HG03064 (cell line): ENCODE measurements at regions not wholly inside any gene's neighbourhood (a gene's known extent, or its start where the extent isn't known, plus 50 kb on each side); places are given as distances from the start of the nearest gene placed in this dataset.

Experiments
- ATAC-seq: cut with Tn5 transposase; IDR thresholded peaks from one replicate; pipeline ENCODE4 v1.9.1; 2021; ENCODE audit warnings: low read depth; ENCODE audit not compliant: unreplicated experiment

GRCh38 chr2:42965196-42965595 is 172.8 kb upstream of the HAAO start:
- no peak for ATAC-seq

DNA sequence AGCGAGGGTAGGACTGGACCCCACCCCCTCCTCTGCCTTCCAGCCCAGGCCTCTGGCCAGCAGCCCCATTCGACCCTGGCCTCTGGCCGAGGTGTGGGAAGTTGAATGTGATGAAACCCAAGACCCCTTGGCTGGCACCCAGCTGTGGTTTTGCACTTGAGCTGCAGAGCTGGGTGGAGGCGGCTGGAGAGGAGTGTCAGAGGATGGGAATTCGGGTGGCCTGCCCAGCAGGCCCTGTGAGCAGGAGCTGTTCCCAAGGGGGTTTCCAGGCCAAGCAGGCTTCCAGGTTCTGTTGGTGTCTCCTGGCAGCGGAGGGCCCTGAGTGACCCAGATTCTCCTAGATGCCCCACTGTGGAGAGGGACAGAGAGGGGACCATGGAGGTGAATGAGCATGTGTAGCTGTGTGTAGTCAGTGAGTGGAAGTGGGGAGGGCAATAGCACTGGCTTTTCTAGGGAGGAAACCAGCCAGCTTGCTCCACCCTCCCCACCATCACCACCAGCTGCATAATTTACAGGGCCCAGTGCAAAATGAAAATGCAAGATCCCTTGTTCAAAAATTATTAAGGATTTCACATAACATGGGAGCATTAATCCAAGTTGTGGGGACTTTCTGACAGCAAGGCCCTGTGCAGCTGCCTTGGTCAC is 172.2 kb upstream of the HAAO start:
- ATAC-seq = no peak

DNA sequence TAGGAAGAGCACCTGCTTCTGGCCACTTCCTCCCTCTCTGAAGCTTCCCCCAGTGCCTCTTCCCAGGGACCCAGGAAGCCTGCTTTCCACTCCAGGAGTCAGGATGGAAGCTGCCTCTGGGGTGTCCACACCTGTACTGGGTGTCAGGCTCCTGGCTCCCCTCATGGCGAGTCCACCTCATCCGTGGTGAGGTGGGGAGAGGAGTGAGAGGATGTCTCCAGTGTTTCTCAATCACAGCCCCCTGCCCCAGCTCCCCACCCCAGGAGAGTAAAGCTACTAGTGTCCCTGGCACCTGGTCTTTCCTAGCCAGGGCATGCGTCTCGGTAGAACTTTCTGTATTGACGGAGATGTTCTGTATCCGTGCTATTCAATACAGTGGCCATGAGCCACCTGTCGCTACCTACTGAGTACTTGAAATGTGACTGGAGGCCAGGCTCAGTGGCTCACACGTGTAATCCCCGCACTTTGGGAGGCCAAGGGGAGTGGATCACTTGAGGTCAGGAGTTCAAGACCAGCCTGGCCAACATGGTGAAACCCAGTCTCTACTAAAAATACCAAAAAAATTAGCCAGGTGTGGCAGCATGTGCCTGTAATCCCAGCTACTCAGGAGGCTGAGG is 171.2 kb upstream of the HAAO start:
- no peak for ATAC-seq

- ATAC-seq = no peak
Observed at GRCh38 chr2:42962508-42962953, 170.1 kb upstream of the HAAO start.

GRCh38 chr2:42961961-42962360 is 169.6 kb upstream of the HAAO start:
- no peak for ATAC-seq

DNA sequence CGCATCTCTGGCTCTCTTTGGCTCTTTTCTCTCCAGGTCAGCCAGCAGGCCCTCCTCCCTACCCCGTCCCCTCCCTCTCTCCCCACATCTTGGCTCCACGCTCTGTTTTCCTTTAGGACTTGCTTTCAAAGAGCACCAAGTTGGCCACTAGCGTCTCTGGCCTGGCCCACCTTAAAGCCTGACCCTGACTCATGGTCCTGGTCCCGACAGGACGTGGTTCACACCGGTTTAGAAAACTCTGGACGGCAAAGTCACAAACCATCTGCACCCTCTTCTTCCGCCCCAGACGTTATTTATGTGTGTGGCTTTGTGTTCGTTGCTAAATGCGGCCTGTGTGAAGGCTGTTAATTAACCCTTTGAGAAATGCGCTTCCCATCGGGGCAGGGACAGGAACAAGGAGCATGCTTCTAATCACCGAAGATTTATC is 169.0 kb upstream of the HAAO start:
- ATAC-seq = no peak

DNA sequence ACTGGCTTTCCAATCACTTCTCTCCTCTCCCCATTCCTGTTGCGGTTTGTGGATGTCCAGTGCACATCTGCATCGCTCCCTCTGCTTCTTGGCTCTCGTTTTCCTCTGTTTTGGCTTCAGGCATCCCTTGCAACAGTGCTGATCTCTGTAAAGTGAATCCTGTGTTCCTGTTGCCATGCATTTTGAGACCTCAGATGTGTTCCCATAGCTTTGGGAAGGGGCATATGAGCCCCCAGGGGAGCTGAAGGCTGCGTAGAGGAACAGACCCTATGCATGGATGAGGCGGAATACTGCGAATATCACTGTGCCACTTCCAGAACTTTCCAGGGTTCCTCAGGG is 168.4 kb upstream of the HAAO start:
- ATAC-seq = no peak

- ATAC-seq = no peak
Observed at GRCh38 chr2:42960002-42960841, 167.8 kb upstream of the HAAO start.

- ATAC-seq = no peak
Observed at GRCh38 chr2:42959234-42960001, 167.0 kb upstream of the HAAO start.

DNA sequence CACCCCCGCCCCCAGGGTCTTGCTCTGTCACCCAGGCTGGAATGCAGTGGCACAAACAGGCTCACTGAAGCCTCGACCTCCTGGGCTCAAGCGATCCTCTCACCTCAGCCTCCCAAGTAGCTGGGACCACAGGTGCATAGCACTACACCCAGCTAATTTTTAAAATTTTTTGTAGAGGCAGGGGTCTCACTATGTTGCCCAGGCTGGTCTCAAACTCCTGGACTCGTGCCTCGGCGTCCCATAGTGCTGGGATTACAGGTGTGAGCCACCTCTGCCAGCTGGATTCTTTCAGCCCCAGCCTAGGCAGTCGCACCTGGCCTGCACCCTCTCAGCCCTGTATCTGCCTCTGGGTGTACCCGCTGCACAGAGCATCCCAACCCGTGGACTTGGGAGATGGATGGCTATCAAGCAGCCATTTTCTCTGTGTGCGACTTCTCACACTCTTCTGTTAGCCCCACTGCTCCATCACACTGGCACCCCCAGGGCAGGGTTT is 166.4 kb upstream of the HAAO start:
- ATAC-seq = no peak

DNA sequence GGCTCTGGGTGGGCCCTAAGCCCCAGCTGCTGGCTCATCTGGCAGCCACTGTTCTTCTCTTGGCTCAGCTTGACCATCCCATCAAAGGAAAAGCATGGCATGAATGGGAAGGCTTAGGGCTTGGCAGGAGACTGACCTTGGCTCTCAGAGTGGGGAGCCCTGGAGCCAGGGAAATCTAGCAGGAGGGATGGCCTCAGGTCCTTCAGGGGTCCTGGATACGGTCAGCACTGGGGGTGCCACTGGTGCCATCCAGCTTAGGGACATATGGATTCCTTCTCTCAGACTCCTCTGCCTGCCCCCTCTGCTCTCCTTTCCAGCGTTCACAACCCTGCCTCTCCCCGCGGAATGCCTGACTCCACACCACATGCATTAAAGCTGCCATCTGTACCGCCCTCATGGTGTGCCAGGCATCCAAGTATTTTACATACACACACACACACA is 165.5 kb upstream of the HAAO start:
- no peak for ATAC-seq

GRCh38 chr2:42957109-42957860 is 164.9 kb upstream of the HAAO start:
- ATAC-seq = no peak

GRCh38 chr2:42954227-42954962 is 162.0 kb upstream of the HAAO start:
- no peak for ATAC-seq

GRCh38 chr2:42953216-42953615 is 160.8 kb upstream of the HAAO start:
- no peak for ATAC-seq

DNA sequence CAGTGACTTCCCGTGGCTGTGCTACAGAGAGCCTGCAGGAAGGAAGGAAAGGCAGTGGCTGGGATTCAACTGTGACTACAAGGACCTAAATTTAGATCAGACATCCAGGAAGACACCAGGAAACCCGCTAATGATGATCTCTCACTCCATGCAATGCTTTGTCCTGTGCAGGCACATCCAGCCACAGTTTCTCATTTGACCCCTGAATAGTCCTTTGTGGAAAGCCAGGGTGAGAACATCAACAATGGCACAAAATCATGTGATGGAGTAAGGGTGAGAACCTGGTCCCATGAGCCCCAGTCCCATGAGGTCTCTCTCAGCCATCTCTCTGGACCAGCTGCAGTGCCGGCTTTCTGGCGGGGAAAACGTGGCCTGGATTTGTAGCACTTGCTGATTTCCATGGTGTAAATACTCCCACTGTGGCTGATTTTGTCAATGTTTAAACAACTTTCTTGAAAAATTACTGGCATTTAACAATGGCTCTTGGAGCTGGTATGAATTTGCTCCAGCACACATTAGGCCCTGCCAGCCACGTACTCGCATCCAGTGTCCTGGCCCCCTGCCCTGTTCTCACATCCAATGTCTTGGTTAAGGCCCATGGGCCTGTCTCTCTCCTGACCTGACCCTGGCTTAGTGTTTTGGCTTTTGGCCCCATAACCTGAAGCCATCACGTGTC is 159.0 kb upstream of the HAAO start:
- ATAC-seq = no peak

GRCh38 chr2:42949125-42949524 is 156.7 kb upstream of the HAAO start:
- no peak for ATAC-seq

- no peak for ATAC-seq
Observed at GRCh38 chr2:42947809-42948600, 155.6 kb upstream of the HAAO start.

DNA sequence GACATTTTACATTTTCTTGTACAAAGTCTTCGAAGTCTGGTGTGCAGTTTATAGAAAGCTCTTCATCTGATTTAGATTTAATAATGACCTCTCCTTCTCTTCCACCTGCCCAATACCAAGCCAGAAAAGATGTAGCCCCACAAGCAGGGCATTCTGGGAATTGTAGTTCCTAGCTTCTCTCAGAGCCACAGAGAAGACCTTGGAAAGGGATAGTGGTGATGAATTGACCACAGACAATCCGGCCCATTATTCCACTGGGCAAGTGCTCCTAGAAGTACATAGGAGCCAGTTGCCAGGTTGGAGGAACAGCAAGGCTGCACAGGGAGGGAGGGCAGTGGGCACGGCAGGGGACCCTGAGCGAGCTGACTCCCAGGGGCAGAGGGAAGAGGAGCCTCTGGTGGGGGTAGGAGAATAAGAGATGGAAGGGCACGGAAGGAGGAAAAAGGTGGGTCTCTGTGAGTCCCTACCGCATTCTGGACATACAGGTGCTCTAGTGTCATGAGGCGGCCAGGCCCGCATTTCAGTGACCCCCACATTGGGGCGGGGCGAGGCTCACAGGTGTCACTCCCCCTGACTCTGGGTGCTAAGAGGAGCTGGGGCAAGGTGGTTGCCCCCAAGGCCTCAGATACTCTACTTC is 152.5 kb upstream of the HAAO start:
- ATAC-seq = no peak
